GM21825 (cell line): ENCODE measurements at regions not wholly inside any gene's neighbourhood (a gene's known extent, or its start where the extent isn't known, plus 50 kb on each side); places are given as distances from the start of the nearest gene placed in this dataset.
"Not testable (repeated sequence)": the region's sequence is repeated elsewhere in the genome, so short reads cannot be mapped to it uniquely, and the experiment has no call there.

Experiments used
- ATAC-seq: cut with Tn5 transposase; IDR thresholded peaks from one replicate; pipeline ENCODE4 v1.9.1; 2021; ENCODE audit warnings: mild to moderate bottlenecking, moderate library complexity; ENCODE audit not compliant: unreplicated experiment

DNA sequence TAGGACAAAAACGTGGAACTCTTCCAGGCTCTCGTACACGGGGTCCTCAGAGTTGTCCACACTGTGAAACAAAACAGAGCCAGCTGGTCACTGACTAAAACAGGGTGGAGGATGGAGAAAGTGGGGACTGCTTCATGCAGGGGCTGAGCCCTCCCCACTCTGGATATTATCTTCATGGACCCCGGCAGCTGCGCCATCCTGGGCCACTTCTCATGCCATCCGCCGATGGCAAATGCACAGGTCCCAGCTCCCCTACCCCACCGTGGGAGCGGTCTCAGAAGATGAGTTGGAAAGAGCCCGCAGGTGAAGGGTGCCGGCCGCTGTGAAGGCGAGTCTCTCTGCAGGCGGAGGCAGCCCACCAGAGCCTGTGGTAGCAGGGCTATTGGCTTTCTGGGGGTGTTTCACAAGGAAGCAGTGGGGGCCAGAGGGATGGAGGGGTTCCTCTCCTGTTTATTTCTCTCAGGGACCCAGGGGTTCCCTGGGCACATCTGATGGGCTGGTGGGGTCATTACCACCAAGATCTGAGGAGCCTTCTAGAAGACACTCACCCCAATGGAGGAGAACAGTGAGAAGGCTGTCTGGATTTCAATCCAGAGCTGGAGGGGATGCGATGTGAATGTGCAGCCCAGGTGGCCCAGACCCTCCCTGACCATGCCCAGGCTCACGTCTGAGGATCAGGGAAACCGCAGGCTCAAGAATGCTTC, 177.3 kb downstream of the KLF13 start:
- ATAC-seq, result no peak

GRCh38 chr15:31504462-31504839, 177.8 kb downstream of the KLF13 start:
- ATAC-seq, result no peak

GRCh38 chr15:31507573-31507972, 180.9 kb downstream of the KLF13 start:
- ATAC-seq, result not testable (repeated sequence)

- no peak for ATAC-seq
Observed at GRCh38 chr15:31508656-31509055, 182.0 kb downstream of the KLF13 start.

GRCh38 chr15:31510057-31510456, 183.4 kb downstream of the KLF13 start:
- no peak for ATAC-seq

GRCh38 chr15:31511707-31512310, 185.2 kb downstream of the KLF13 start:
- no peak for ATAC-seq

DNA sequence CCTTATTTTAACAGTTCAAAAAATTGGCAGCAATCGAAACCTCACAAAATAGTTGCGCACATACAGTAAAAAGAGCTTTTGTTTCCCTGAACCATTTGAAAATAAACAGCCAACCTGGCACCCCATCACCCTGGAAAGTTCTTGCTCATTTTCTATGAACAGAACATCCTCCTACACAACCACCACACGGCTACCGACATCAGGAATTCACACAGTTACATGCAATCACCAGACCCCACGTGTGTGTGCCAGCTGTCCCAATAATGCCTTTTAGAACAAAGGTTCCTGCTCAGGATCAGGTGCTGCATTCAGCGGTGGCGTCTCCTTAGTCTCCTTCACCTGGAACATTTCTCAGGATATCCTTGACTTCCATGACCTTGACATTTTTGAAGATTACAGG, 186.5 kb downstream of the KLF13 start:
- ATAC-seq, result no peak

- no peak for ATAC-seq
Observed at GRCh38 chr15:31516440-31516839, 189.8 kb downstream of the KLF13 start.

DNA sequence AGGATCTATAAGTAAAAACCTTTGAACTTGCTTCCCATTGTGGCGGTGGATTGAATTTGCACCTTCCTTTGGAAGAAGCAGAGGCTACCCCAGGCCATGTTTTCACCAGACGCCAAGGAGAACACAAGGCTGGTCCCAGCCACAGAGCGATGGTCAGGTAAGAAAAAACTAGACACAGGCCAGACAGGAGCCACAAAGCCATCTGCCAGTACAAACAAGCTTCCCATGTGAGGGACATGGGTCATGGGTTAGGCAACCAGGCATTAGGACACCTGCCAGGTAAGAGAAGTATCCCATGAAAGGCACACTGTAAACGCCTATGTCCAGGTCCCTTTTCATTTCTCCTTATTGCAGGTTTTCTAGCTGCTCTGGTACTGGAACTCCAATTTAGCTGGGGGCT, 190.2 kb downstream of the KLF13 start:
- ATAC-seq, result no peak

DNA sequence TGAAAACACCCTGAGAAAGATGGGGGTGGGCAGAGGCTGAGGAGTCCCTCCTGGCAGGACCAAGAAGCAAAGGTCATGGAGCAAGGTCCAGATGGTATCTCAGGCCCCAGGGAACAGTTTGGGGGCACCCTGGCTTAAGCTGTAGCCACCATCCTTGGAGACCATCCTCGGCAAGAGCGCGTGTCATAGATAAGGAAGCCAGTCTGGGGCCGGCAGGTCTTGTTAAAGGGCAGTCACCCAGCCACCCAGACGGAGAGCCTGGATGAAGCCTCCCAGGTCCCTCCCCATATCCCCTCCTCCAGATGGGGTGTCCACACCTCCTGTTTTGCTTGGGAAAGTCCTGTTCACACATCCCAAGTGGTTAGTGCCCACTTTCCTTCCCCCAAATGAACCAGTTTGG, 191.1 kb downstream of the KLF13 start:
- no peak for ATAC-seq

DNA sequence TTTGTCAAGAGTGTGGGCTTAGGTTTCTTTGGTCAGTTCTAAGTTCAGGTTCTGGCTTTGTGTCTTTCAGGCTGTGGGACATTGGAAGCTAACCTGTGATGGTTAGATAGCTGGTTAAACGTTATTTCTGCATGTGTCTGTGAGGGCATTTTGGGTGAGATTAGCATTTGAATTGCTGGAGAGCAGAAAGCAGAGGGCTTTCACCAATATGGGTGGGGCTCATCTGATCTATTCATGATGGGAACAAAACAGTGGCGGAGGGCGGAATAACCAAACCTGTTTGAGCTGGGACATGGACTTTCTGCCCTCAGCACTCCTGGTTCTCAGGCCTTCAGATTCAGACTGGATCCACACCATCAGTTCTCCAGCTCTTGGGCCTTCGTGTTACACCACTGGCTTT, 195.4 kb downstream of the KLF13 start:
- ATAC-seq, result no peak

DNA sequence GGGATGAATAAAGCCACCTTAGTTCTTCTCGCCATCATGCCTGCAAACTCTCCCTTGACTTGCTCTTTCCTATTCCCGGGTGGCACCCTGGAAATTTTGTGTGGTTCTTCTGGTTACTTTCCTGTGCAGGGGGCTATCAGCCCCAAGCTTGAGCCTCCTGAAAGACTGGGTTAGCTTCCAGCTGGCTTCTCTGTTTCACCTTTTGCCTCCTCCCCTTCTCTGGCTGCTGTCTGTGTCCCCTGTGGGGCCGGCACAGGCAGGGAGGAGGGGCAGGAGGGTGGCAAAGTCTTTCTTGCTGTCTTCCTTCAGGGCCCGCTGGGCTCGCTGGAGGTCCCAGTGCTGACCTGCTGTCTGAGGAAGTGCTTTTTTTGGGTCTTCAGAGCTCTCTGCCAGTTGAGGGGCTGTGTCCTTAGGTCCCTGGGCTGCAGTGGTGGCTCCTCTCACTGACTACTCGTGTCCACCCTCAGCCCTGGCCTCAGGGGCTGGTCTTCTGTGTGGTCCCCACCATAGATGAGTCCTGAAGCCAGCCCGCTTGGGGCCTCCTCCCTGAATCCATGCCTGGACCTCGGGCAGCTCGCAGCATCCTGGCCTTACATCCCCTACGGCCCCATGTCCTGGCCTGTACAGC, 196.5 kb downstream of the KLF13 start:
- no peak for ATAC-seq

GRCh38 chr15:31523655-31524049, 197.0 kb downstream of the KLF13 start:
- ATAC-seq, result no peak

DNA sequence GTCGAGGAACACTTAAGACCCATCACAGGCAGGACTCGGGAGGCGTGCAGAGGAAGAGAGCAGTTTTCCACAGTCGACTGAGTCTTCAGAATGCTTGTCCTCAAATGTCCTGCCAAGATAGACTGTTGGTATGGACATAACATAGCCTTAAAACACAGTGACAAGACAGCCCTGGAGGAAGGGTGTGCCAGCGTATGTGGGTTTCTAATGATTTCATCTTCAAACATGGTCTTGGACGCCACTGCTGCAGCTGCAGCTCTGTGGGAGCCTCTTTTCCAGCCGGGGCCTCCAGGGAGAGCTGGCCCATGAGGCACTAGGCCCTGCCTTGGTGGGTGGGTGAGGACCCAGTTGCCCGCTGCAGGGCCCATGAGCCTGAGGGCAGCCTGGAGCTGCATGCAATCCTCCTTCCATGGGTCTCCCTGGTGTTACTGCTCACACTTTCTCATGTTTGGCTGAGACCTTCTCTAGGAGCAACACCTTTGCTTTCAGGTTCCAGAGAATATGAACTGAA, 198.6 kb downstream of the KLF13 start:
- no peak for ATAC-seq

DNA sequence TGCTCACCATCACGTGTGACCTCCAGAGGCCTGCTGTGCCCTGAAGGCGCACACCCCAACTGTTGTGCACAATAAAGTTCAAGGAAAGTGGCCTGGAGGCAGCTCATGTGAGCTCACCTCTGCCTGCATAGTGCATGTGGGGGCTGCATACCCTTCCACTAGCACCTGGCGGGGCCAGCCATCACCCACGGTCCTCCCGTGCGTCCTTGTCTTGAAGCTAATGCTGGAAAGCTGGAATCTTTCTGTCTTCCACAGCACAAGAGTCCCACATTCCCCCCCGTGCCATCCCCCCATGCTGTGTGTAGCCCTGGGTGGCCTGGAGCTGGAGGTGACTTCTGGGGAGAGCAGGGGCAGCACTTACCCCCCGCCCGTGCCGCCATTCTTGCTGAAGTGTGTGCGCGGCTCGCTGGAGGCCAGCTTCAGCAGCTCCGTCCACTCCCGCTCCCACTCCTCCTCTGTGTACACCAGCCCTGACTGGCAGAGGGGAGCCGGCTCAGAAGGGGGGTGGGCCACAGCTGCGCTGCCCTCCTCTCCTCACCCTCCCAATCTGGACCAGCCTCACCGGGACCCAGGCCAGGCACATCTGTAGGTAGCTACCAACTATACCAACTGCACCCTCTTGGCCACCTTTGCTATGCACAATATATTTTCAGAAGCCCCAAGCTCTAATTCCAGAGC, 199.5 kb downstream of the KLF13 start:
- ATAC-seq, result no peak

- no peak for ATAC-seq
Observed at GRCh38 chr15:31526916-31527690, 200.5 kb downstream of the KLF13 start.

GRCh38 chr15:31528846-31529245, 202.2 kb downstream of the KLF13 start:
- ATAC-seq, result no peak

GRCh38 chr15:31537770-31538592, 211.3 kb downstream of the KLF13 start:
- ATAC-seq, result no peak

DNA sequence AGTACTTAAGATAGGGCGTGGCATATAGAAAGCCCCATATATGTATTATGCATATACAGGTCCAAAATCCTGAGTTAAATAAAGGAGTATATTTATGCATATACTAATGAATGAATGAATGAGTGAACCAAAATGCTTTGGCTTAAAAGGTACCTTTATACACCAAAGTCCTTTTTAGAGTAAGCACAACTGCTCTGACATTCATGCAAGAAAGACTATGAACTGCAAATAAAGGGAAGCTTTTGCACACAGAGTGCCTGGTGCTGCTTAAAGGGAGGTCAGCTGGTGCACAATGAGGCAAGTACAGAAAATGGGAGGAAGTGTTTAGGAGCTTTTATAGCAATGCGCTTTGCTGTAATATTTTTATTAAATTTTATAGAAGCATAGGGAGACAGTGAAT, 214.0 kb downstream of the KLF13 start:
- ATAC-seq, result no peak

GRCh38 chr15:31544361-31544760, 217.7 kb downstream of the KLF13 start:
- no peak for ATAC-seq
